HG03045 (cell line): ENCODE measurements at regions not wholly inside any gene's neighbourhood (a gene's known extent, or its start where the extent isn't known, plus 50 kb on each side); places are given as distances from the start of the nearest gene placed in this dataset.

Source experiments
- ATAC-seq: cut with Tn5 transposase; IDR thresholded peaks from one replicate; pipeline ENCODE4 v1.9.1; 2021; ENCODE audit warnings: mild to moderate bottlenecking, moderate library complexity; ENCODE audit not compliant: unreplicated experiment

DNA sequence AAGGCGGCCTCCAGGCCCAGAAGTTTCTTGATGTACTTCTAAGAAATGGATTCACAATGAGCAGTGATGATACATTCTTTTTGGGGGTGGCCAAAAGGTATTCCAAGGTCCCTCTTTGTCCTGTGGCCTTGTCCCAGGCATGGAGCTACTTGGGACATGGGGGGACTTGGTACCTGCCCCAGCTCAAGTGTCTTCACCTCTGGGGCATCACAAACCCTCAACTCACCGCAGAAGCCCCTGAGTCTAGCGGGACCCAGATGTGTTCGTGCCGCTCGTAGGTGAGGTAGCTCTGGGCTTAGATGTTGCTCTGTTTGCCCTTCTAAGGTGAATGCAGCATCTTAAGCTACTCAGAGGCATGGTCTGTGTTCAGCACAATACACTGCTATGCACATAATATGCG, 338.0 kb upstream of the IRX4 start:
- no peak for ATAC-seq

DNA sequence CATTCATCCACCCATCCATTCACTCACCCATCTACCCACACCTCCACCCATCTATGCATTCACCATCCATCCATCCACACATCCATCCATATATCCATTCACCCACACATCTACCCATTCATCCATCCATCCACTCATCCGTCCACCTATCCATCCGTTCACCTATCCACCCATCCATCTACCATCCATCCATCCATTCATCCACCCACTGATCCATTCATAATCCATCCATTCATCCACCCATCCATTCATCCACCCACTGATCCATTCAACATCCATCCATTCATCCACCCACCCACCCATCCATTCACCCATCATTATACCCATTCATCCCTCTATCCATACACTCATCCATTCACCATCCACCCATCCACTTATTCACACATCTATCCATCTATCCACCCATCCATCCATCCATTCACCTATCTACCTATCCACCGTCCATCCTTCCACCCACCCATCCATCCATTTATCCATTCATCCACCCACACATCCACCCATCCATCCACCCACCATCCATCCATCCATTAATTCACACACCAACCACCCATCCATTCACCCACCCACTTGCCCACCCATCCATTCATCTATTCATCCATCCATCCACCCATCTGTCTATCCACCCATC, 336.5 kb upstream of the IRX4 start:
- ATAC-seq = no peak

DNA sequence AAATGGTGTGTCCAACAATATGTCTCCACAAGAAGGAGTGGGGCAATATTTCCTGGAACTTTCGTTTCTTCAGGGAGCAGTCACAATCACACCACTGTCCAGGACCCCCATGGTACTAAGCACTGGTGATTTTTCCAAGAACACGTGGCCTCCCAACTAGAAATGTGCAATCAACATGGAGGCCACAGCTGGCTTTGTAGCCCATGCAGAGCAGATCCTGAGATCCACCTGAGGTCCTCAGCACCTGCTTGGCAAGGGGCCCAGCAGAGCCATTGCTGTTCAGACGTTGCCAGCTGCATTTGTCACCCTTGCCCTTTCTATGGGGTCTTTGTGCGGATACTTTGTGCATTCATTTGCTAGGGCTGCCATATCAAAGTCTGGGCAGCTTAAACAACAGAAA, 334.5 kb upstream of the IRX4 start:
- ATAC-seq = no peak

DNA sequence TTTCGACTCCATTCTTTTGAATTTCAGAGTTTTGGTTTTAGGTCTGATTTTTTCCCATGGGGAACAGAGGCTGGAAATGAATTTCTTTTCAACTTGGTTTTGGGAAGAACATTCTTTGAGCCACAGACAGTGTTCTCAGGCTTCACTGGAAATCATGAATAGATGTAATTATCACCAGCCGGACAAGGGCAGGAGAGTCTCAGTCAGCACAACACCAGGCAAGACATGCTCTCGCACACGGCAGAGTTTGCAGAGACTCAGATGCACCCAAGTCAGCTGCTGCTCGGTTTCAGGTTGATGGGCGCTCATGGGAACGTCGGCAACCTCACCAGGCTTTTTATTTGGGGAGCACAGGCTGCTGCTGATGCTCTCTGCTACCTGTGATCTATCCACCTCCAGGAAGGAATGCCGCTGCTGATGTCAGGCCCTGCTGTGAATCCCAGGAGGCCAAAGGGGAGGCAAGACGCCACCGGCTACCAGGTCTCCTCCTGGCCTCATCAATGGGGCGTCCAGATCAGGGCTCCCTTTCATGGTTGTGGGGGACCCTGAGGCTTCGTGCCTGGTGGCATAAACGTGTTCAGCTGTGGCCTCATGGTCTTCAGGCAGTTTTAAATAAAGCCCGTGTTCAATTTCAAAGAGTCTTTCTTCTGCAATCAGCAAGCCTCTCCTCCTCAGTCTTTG, 332.3 kb upstream of the IRX4 start:
- no peak for ATAC-seq

DNA sequence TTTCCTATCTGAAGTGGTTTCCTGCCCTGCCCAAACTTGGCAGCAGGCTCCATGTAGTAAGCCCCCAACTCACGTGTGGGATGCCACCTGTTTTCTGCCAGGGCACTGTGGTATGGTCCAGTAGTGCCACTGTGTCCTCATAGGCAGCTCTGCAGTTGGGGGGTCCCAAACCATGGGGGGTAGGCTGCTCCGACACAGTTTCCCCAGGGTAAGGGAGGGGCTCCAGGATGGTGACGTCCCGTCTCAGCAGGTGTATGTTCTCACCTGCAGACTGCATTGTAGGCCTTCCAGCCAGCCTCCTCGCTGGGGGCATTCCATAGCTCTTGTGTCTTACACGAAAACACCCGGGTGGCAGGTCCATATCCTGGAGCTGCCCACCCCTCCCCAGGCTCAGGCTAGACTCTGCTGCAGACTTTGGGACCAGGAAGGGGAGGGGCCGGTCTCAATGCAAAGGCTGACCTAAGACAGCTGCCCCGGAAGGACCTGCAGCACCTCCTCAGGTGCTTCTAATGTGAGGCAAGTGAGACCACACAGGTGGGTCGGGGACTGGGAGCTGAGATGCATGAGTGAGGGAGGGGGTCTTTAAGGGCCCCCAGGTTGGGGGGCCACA, 330.5 kb upstream of the IRX4 start:
- ATAC-seq = no peak

DNA sequence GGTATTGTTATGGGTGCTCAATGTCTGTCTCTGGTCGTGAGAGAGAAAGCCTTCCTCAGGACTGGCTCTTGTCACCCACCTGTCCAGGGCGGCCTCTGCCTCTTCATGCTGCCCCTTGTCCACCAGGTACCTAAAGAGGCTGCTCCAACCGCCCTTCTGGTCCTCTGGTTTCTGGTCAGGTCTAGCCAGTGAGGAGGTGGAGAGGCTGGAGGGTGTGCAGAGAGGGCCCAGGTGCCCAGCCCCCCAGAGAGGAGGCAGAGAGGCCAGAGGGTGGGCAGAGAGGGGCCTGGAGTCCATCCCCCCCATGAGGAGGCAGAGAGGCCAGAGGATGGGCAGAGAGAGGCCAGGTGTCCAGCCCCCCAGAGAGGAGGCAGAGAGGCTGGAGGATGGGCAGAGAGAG, 329.8 kb upstream of the IRX4 start:
- no peak for ATAC-seq

DNA sequence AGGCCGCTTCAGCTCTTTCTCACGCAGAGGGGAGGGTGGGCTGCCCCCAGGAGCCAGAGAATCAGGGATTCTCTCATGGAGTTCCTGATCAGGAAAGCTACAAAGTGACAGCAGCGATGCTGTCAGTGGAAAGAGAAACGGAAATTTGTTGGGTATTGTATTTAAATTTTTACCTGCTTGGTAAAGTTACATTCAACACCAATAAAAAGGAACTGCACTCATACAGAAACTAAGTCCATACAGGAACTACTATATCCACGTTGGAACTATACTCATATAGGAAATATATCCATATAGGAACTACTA, 325.5 kb upstream of the IRX4 start:
- ATAC-seq = no peak

DNA sequence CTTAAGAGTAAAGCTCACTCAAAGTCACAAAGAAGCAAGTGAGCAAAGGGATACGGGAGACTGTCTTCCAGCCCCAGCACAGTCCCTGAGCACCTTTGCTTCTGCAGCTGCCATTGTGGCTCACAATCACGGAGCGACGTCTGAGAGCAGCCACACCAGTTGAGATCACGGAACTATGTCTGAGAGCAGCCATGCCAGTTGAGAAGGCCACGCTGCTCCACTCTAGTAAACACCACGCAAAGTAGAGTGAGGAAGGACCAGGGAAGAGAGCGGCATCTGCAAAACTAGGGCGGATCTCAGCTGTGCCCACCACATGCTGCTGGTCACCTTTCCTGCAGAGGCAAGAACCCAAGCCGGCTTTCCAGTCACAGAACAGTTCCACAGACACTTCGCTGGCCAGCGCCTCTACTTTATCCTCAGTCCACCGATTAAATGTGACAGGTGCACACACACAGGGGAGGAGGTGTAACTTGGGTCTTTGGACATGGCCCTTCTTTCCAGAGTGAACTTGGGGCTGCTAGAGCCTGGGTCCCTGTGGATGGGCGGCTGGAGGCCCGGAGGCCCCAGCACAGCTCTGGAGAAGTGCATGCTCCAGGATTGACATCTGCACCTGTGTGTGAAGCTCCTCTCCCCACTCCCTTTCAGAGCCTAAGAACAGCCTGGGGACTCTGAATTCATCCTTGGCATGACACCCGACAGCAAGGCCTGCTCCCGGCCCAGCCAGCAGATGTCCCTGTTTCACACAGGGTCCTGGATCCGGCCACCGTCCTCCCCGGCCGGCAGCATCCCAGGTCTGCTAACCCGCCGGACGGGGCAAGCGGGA, 324.9 kb upstream of the IRX4 start:
- no peak for ATAC-seq

DNA sequence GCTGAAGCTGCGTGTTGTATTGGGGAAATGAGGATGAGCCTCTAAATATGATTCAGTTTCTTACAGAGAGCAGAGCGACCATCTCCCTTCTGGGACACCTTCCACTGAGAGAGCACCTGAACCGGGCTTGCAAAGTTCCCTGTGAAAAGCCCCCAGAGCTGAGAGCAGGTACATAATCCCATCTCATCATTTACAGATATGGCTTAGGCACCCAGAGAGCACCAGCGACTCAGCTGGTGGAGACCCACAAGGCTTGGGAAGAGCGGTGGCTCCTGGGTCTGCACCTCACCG, 324.3 kb upstream of the IRX4 start:
- ATAC-seq = no peak

DNA sequence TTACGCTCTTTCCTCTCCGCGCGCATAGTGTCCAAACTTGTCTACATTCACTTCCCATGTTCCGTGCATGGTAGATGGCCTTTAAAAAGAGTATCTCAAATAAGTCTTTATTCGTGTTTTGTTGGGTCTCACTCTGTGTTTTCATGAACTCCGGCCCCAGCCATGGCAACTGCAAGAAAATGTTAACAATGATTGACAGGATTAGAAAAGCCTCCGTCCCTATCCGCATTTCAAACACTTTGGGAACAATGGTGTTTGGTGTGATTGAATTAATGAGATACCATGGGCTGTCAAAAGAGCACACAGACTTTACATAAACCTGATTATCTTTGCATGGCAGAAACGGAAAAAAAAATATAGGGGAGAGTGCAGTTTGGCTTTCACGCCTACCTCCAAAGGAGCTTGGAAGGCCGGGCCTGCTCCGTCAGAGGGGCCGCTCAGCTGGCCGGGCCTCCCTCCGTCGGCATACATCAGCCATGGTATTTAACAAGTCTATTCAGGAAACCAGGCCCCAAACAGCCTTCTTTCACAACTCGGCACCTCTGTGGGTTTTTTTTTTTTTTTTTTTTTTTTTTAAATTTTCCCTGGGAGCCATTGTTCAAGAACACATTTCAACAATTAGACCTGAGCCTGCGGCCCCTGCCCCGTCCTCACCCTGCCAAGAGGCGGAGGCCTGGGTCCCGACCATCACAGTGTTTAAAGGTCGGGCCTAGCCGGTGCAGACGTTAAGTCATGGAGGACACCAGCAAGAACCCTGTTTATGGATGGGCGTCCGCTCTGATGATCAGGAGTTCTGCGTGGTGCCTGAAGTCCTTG, 323.8 kb upstream of the IRX4 start:
- ATAC-seq = no peak

DNA sequence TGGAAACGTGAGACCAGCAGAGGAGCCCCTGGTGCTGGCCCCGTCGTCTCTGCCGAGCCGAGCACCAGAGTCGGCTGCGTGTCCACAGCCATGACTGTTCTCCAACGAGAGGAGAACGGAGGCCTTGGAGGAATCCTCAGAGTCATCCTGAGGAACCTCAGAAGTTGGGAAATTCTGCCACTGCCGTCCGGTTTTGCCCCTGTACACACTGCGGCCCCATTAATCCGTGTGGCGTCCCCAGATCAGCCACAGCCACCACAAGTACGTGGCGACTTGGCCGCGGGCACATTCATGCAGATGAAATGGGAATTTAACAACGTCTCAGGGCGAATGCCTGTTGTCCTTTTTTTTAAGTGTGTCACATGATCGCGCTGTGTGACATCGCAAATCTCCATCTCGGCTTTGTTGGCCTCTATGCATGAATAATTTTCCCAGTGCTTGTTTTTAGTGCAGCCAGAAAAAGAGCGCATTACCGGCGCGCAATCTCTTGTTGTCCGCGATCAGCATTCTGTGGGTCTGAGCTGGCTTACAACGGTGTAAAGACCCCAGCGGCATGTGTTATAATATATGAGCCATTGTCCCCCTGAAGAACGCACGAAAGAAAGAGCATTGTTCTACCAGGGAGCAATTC, 323.0 kb upstream of the IRX4 start:
- no peak for ATAC-seq

DNA sequence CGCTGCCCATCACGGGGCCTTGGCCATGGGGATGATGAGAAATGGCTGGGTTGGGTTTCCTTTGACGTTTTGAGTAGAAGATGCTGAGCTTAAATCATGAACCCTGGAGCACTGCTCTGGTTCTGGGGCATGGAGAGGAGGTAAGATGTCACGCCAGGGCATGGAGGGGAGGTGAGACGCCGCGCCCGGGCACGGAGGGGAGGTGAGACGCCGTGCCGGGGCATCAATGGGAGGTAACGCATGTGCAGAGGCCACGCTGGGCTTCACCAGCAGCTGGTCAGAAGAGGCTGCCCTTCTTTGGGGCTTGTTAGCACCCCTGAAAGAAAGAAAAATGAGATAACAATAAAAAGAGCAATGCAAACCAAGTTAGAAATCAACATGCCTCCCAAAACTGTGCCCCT, 322.5 kb upstream of the IRX4 start:
- no peak for ATAC-seq

DNA sequence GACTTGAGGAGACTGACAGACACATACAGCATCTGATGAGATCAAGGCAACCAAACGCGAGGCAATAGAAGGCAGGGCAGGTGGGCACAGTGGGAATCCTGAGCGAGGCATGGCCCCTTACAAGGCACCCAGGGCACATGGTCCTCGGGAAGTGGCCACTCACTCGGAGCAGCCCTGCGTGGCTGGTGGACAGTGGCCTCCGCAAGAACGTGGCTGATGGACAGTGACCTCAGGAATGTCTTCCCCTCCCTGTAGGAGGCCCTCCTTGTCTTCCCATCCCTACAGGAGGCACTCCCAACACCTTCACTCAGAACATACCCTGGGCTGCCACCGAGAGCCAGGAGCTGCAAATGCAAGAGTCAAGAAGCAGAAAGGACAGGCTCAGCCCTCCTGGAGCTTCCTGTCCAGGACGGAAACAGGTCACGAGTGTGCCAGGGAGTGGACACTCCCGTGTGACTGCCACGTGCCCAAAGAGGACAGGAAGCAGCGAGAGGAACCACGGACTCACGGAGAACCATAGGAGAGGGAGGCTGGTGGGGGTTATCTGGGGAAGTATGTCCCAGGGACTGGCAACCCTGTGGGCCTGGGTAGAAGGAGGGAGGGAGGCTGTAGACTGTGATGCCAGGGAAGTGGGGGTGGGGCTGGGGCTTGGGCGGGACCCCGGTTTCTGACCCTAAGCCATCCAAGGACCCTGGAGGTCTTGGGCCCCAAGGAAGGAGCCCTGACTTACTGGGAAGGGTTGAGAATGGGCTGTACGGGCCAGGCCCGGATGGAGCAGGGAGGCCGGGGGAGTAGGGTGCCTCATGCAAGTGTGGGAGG, 321.9 kb upstream of the IRX4 start:
- ATAC-seq = no peak

DNA sequence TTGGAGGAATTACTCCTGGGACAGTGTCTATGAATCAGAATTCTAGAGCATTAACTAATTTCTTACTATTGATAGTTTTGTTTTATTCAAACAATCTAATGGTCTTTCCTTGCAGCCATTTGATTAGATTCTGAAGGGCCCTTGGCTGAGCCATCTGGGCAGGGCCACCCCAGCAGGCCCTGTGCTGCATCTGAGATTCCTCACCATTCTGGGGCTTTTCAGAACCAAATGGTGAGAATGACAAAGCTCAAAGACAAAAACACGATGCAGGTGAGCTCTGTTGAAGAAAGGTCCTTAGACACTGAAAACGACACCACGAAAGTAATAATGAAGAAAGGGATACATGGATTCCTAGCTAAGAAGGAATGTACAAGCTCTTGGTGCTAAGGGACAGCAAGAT, 321.0 kb upstream of the IRX4 start:
- no peak for ATAC-seq

DNA sequence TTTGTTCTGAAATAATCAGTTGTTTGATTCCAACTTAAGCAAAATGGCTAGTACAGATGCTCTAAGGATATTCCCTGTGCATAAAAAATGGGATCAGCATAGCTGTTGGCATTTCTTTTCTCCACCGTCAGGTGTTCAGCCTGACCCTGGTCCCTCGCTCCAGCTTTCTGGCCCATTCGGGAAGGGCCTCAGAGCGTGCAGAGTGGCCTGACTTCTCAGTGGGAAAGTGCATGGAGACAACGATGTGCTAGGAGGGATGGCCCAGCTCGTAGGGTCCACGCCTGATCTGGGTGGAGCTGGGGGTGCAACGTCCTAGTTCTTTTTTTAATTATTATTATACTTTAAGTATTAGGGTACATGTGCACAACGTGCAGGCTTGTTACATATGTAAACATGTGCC, 319.1 kb upstream of the IRX4 start:
- no peak for ATAC-seq

DNA sequence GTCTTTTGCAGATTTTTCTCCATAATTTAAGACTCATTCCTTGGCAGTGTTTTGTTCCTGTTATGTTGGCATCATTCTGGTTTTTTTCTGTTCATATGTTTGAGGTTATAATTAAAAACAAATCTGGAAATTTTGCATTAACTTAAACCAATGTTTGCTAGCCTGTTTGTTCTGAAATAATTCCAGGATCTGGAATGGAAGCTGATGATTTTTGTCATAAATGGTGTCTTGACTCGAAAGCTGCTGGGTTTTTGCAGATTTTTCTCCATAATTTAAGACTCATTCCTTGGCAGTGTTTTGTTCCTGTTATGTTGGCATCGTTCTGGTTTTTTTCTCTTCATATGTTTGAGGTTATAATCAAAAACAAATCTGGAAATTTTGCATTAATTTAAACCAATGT, 318.7 kb upstream of the IRX4 start:
- no peak for ATAC-seq

DNA sequence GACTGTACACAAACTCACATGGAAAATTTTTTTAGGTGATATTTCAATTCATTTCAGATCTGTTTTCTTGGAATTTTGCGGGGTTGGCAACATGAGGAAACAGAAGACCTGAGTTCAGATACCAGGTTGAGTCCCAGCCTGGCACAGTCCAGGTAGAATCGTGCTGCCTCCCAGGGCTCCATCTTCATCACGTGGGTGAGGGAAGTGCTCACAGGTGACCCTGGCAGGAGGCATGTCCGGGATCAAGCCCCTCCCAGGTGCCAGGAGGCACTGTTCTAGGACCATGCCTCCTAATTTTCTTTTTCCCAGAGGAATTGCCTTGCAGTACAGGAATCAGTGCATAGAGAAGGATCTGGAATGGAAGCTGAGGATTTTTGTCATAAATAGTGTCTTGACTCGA, 318.3 kb upstream of the IRX4 start:
- ATAC-seq = no peak

DNA sequence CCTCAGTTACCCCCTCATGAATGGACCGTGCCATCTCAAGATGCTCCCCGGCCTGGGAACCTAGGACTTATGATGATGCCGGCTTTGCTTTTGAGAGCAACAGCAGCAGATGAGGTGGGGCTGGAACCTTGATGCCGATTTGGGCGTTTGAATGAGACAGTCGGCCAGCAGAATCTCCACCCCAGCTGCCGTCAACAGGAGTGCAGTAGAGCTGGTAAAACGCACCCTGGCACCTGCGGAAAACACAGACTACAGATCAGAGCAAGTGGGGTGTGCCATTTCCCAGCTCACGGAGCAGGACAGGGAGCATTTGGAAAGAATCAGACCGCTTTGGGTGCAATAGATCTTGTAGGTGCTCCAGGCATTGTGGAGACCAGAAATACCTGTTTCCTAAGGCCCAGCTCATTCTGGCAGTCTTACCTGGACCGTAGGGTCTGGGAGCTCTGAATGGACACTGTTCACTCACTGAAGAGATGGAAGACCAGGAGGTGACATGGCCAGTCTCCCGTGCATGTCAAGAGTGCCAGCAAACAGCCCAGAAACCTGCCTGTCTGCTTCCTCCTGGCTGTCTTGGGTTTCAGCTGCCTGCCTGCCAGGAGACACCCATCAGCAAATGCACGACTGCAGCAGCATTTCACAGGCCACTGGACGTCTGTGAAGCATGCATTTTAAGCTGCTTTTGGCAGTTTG, 317.7 kb upstream of the IRX4 start:
- no peak for ATAC-seq

DNA sequence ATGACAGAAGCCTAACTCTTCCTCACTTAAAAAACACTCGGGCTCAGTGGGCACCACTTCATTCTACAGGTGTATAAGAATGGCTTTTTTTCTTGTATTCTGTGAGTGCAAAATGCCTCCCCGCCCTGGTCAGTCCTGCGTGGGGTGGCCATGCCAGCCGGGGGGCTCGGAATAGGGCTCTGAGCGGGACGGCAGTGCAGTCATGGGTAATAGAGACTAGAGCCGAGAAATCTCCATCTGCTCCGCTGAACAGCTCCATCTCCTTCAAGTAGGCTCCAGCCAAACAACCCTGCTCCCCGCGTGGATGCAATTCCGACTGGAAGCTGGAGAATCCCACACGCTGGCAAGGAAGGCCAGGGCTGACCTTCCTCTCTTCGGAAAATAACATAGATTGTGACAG, 317.0 kb upstream of the IRX4 start:
- no peak for ATAC-seq
